Karpas-422 (cell line): ENCODE measurements at regions not wholly inside any gene's neighbourhood (a gene's known extent, or its start where the extent isn't known, plus 50 kb on each side); places are given as distances from the start of the nearest gene placed in this dataset.
"Not testable (repeated sequence)": the region's sequence is repeated elsewhere in the genome, so short reads cannot be mapped to it uniquely, and the experiment has no call there.

Experiments
- DNase-seq: peaks from one replicate; pipeline ENCODE4 v3.0.0-alpha.2; 2015
- H2AFZ ChIP-seq: fragments of 200-600 bp; sonication (generic); 2 replicates; pipeline ENCODE4 v1.6.1; 2014; ENCODE audit warnings: antibody characterized with exemption, low read length, mixed read lengths
- H3K27ac ChIP-seq: fragments of 200-600 bp; sonication (generic); 2 replicates; pipeline ENCODE4 v1.5.1; 2014; ENCODE audit warnings: mild to moderate bottlenecking, low read length, moderate library complexity
- H3K27me3 ChIP-seq: fragments of 200-600 bp; sonication (generic); 2 replicates; pipeline ENCODE4 v1.6.1; 2014; ENCODE audit warnings: low read length, mixed read lengths
- H3K36me3 ChIP-seq: fragments of 200-600 bp; sonication (generic); 2 replicates; pipeline ENCODE4 v1.6.1; 2014; ENCODE audit warnings: low read length, mixed read lengths; ENCODE audit not compliant: insufficient read depth
- H3K4me1 ChIP-seq: fragments of 200-600 bp; sonication (generic); 2 replicates; pipeline ENCODE4 v1.6.1; 2014; ENCODE audit warnings: mild to moderate bottlenecking, low read length, mixed read lengths
- H3K4me2 ChIP-seq: fragments of 200-600 bp; sonication (generic); 2 replicates; pipeline ENCODE4 v1.6.1; 2014; ENCODE audit warnings: low read length, low read depth, mild to moderate bottlenecking; ENCODE audit not compliant: poor library complexity, severe bottlenecking
- H3K4me3 ChIP-seq: fragments of 200-600 bp; sonication (generic); 2 replicates; pipeline ENCODE4 v1.5.1; 2014; ENCODE audit warnings: mild to moderate bottlenecking, antibody characterized with exemption, low read length, mixed read lengths
- H3K79me2 ChIP-seq: fragments of 200-600 bp; sonication (generic); 2 replicates; pipeline ENCODE4 v1.6.1; 2014; ENCODE audit warnings: mild to moderate bottlenecking, low read length, mixed read lengths
- H3K9ac ChIP-seq: fragments of 200-600 bp; sonication (generic); 2 replicates; pipeline ENCODE4 v1.6.0; 2014; ENCODE audit warnings: low read length
- H3K9me2 ChIP-seq: fragments of 200-600 bp; sonication (generic), shearing (Covaris generic); replicated peaks from 2 replicates; pipeline ENCODE4 v1.6.0; 2014; ENCODE audit warnings: mild to moderate bottlenecking, low read length, moderate library complexity; ENCODE audit not compliant: insufficient read depth
- H3K9me3 ChIP-seq: fragments of 300-700, 200-600 bp; sonication (generic); 2 replicates; pipeline ENCODE4 v1.6.1; 2014; ENCODE audit warnings: low read length, mixed read lengths
- H4K20me1 ChIP-seq: fragments of 200-600 bp; sonication (generic); 2 replicates; pipeline ENCODE4 v1.6.1; 2014; ENCODE audit warnings: mild to moderate bottlenecking, antibody characterized with exemption, low read length, low read depth; ENCODE audit not compliant: insufficient read depth

- no peaks in the 10 kb centered on the region for H3K4me1 ChIP-seq
- no peaks in the 10 kb centered on the region for H3K27me3 ChIP-seq
- no peak overlapping the region for H3K27ac ChIP-seq
- H3K79me2 ChIP-seq, result no peaks in the 10 kb centered on the region
- H3K4me3 ChIP-seq, result no peak overlapping the region
- no peak for DNase-seq
- H3K9me2 ChIP-seq, result no peaks in the 10 kb centered on the region
- H3K36me3 ChIP-seq, result no peaks in the 10 kb centered on the region
- H3K4me2 ChIP-seq, result no peak overlapping the region
- no peaks in the 10 kb centered on the region for H4K20me1 ChIP-seq
- H3K9ac ChIP-seq, result no peak overlapping the region
- no peak overlapping the region for H2AFZ ChIP-seq
- peaks cover 16% of the 10 kb centered on the region for H3K9me3 ChIP-seq
These were observed 308.5 kb upstream of the MAGI2 start for GRCh38 chr7:79761876-79762429.

- H3K4me3 ChIP-seq, H3K79me2 ChIP-seq, H3K27me3 ChIP-seq, H3K9ac ChIP-seq, H3K9me2 ChIP-seq, DNase-seq, H4K20me1 ChIP-seq, H3K9me3 ChIP-seq, H3K27ac ChIP-seq, H3K4me1 ChIP-seq, H2AFZ ChIP-seq, H3K36me3 ChIP-seq, H3K4me2 ChIP-seq: not testable (repeated sequence)
These were observed 297.5 kb upstream of the MAGI2 start for GRCh38 chr7:79750941-79751340.

- Histone ChIP-seq H3K4me1 (no peaks in the 10 kb centered on the region), H3K27ac (no peak overlapping the region), H3K4me3 (no peak overlapping the region), H3K79me2 (no peaks in the 10 kb centered on the region), H2AFZ (no peak overlapping the region), H3K4me2 (no peak overlapping the region), H3K9ac (no peak overlapping the region), H3K36me3 (no peaks in the 10 kb centered on the region), H3K9me2 (no peaks in the 10 kb centered on the region), H3K9me3 (peaks cover 3% of the 10 kb centered on the region), H3K27me3 (no peaks in the 10 kb centered on the region), H4K20me1 (no peaks in the 10 kb centered on the region)
- no peak for DNase-seq
These were observed 296.4 kb upstream of the MAGI2 start for GRCh38 chr7:79749856-79750255.

- no peaks in the 10 kb centered on the region; the same call in none of the 2 replicates for H3K9me3 ChIP-seq
- no peaks in the 10 kb centered on the region for H3K27me3 ChIP-seq
- no peaks in the 10 kb centered on the region for H4K20me1 ChIP-seq
- no peak overlapping the region for H3K27ac ChIP-seq
- H3K4me1 ChIP-seq, result no peaks in the 10 kb centered on the region
- H3K4me3 ChIP-seq, result no peak overlapping the region
- no peak for DNase-seq
- no peaks in the 10 kb centered on the region for H3K36me3 ChIP-seq
- no peak overlapping the region for H2AFZ ChIP-seq
- no peak overlapping the region for H3K9ac ChIP-seq
- no peaks in the 10 kb centered on the region for H3K79me2 ChIP-seq
- H3K4me2 ChIP-seq, result no peak overlapping the region
- no peaks in the 10 kb centered on the region for H3K9me2 ChIP-seq
These were observed 288.2 kb upstream of the MAGI2 start for GRCh38 chr7:79741684-79742083.

- no peak overlapping the region for H3K4me2 ChIP-seq
- H4K20me1 ChIP-seq, result no peaks in the 10 kb centered on the region
- H3K79me2 ChIP-seq, result no peaks in the 10 kb centered on the region
- no peak overlapping the region for H3K9ac ChIP-seq
- H3K27ac ChIP-seq, result no peak overlapping the region
- H3K9me3 ChIP-seq, result no peaks in the 10 kb centered on the region; the same call in none of the 2 replicates
- no peaks in the 10 kb centered on the region for H3K9me2 ChIP-seq
- H3K36me3 ChIP-seq, result no peaks in the 10 kb centered on the region
- H3K27me3 ChIP-seq, result no peaks in the 10 kb centered on the region
- no peak overlapping the region for H2AFZ ChIP-seq
- H3K4me3 ChIP-seq, result no peak overlapping the region
- no peaks in the 10 kb centered on the region for H3K4me1 ChIP-seq
- no peak for DNase-seq
These were observed 286.6 kb upstream of the MAGI2 start for GRCh38 chr7:79740076-79740475.

GRCh38 chr7:79739036-79739709, 285.7 kb upstream of the MAGI2 start:
- not testable (repeated sequence) for H3K4me1 ChIP-seq, H3K36me3 ChIP-seq, H3K4me3 ChIP-seq, H2AFZ ChIP-seq, DNase-seq, H3K27me3 ChIP-seq, H3K79me2 ChIP-seq, H3K27ac ChIP-seq, H4K20me1 ChIP-seq, H3K9me3 ChIP-seq, H3K4me2 ChIP-seq, H3K9ac ChIP-seq, H3K9me2 ChIP-seq

GRCh38 chr7:79736418-79736817, 283.0 kb upstream of the MAGI2 start:
- H3K4me3 ChIP-seq, result no peak overlapping the region
- H3K27me3 ChIP-seq, result no peaks in the 10 kb centered on the region
- no peak overlapping the region for H3K27ac ChIP-seq
- no peak overlapping the region for H2AFZ ChIP-seq
- no peaks in the 10 kb centered on the region for H3K9me2 ChIP-seq
- H3K36me3 ChIP-seq, result no peaks in the 10 kb centered on the region
- H3K9ac ChIP-seq, result no peak overlapping the region
- no peak overlapping the region for H3K4me2 ChIP-seq
- peaks cover 15% of the 10 kb centered on the region for H3K9me3 ChIP-seq
- no peaks in the 10 kb centered on the region for H3K4me1 ChIP-seq
- DNase-seq, result no peak
- H3K79me2 ChIP-seq, result no peaks in the 10 kb centered on the region
- H4K20me1 ChIP-seq, result no peaks in the 10 kb centered on the region

GRCh38 chr7:79735012-79735411, 281.5 kb upstream of the MAGI2 start:
- H2AFZ ChIP-seq, result no peak overlapping the region
- no peaks in the 10 kb centered on the region for H3K4me1 ChIP-seq
- no peaks in the 10 kb centered on the region for H4K20me1 ChIP-seq
- H3K9me2 ChIP-seq, result no peaks in the 10 kb centered on the region
- H3K27me3 ChIP-seq, result no peaks in the 10 kb centered on the region
- H3K36me3 ChIP-seq, result no peaks in the 10 kb centered on the region
- no peaks in the 10 kb centered on the region for H3K79me2 ChIP-seq
- DNase-seq, result no peak
- no peak overlapping the region for H3K27ac ChIP-seq
- no peak overlapping the region for H3K4me2 ChIP-seq
- peaks cover 15% of the 10 kb centered on the region for H3K9me3 ChIP-seq
- no peak overlapping the region for H3K4me3 ChIP-seq
- no peak overlapping the region for H3K9ac ChIP-seq
